CD14-positive monocyte (primary cell): ENCODE measurements at regions not wholly inside any gene's neighbourhood (a gene's known extent, or its start where the extent isn't known, plus 50 kb on each side); places are given as distances from the start of the nearest gene placed in this dataset.

Experiments used
- DNase-seq, 3 donors: peaks; one replicate each; pipeline ENCODE4 v3.0.0-alpha.2; 2011 to 2022
- H2AFZ ChIP-seq: 2 replicates; pipeline ENCODE4 v1.6.0; 2012; ENCODE audit warnings: mild to moderate bottlenecking, low read depth, low read length, inconsistent platforms; ENCODE audit not compliant: insufficient read depth, poor library complexity, severe bottlenecking
- H3K27ac ChIP-seq, 2 donors: 1 replicate in 1 of 2; 2 replicates in 1 of 2; pipeline ENCODE4 v1.5.1; 2012 to 2013; ENCODE audit warnings: low read length in 2 of 2, control low read depth in 1 of 2, inconsistent platforms in 1 of 2, low read depth in 1 of 2, mild to moderate bottlenecking in 1 of 2
- H3K27me3 ChIP-seq, 2 donors: one replicate each; pipeline versions ENCODE4 v1.6.0 to v1.6.1; 2011 to 2013; ENCODE audit warnings: low read length in 2 of 2; ENCODE audit not compliant: control insufficient read depth in 2 of 2, insufficient read depth in 2 of 2
- H3K36me3 ChIP-seq, 2 donors: replicated peaks in 1 of 2; 1 replicate in 1 of 2; 2 replicates in 1 of 2; pipeline versions ENCODE4 v1.5.1 to v1.6.1; 2012 to 2013; ENCODE audit warnings: low read length in 2 of 2, control low read depth in 1 of 2, inconsistent platforms in 1 of 2, mild to moderate bottlenecking in 1 of 2; ENCODE audit not compliant: insufficient read depth in 2 of 2, control insufficient read depth in 1 of 2
- H3K4me1 ChIP-seq, 2 donors: 1 replicate in 1 of 2; 2 replicates in 1 of 2; pipeline versions ENCODE4 v1.5.1 to v1.6.1; 2012 to 2013; ENCODE audit warnings: low read length in 2 of 2, control low read depth in 1 of 2, inconsistent platforms in 1 of 2, mild to moderate bottlenecking in 1 of 2, moderate library complexity in 1 of 2; ENCODE audit not compliant: insufficient read depth in 2 of 2, control insufficient read depth in 1 of 2
- H3K4me2 ChIP-seq: replicated peaks from 2 replicates; pipeline ENCODE3; 2012; ENCODE audit warnings: low read length, moderate library complexity, mild to moderate bottlenecking; ENCODE audit not compliant: poor library complexity, severe bottlenecking; ENCODE audit errors: extremely low read depth
- H3K4me3 ChIP-seq, 3 experiments: fragments of 200-600 bp in 1 of 3; sonication (generic) in 1 of 3; replicated peaks in 1 of 3; 1 replicate in 2 of 3; 2 replicates in 1 of 3; pipeline ENCODE4 v1.5.1; 2011 to 2013; ENCODE audit warnings: low read length in 3 of 3, mild to moderate bottlenecking in 3 of 3, control low read depth in 2 of 3, low read depth in 2 of 3, inconsistent platforms in 1 of 3, moderate library complexity in 1 of 3
- H3K79me2 ChIP-seq: 2 replicates; pipeline ENCODE4 v1.6.0; 2012; ENCODE audit warnings: mild to moderate bottlenecking, control low read depth, inconsistent platforms, low read length, moderate library complexity; ENCODE audit not compliant: insufficient read depth
- H3K9ac ChIP-seq: 2 replicates; pipeline ENCODE4 v1.6.0; 2017; ENCODE audit warnings: low read length, mild to moderate bottlenecking; ENCODE audit not compliant: insufficient read depth, poor library complexity, severe bottlenecking
- H3K9me3 ChIP-seq, 2 donors: replicated peaks in 1 of 2; 1 replicate in 1 of 2; 2 replicates in 1 of 2; pipeline versions ENCODE4 v1.5.1 to v1.6.1; 2012 to 2013; ENCODE audit warnings: low read length in 2 of 2, control low read depth in 1 of 2; ENCODE audit not compliant: control insufficient read depth in 1 of 2, insufficient read depth in 1 of 2
- H4K20me1 ChIP-seq: 2 replicates; pipeline ENCODE4 v1.6.0; 2012; ENCODE audit warnings: mild to moderate bottlenecking, low read length, control low read depth, moderate library complexity; ENCODE audit not compliant: insufficient read depth
- H3K27ac Mint-ChIP-seq, 7 donors: one replicate each; pipeline ENCODE4 v1.8.0; 2020; ENCODE audit warnings: mild to moderate bottlenecking in 7 of 7, mixed read lengths in 7 of 7, moderate library complexity in 6 of 7, inconsistent platforms in 2 of 7
- H3K27me3 Mint-ChIP-seq, 3 donors: one replicate each; pipeline ENCODE4 v1.8.0; 2021 to 2022; ENCODE audit warnings: low read depth in 3 of 3, mild to moderate bottlenecking in 3 of 3, mixed read lengths in 3 of 3, moderate library complexity in 3 of 3, inconsistent platforms in 1 of 3
- H3K36me3 Mint-ChIP-seq, 2 donors: one replicate each; pipeline ENCODE4 v1.8.0; 2020; ENCODE audit warnings: mixed read lengths in 2 of 2, inconsistent platforms in 1 of 2, mild to moderate bottlenecking in 1 of 2
- H3K4me1 Mint-ChIP-seq: one replicate; pipeline ENCODE4 v1.8.0; 2020; ENCODE audit warnings: mild to moderate bottlenecking, mixed read lengths
- H3K4me3 Mint-ChIP-seq, 2 donors: one replicate each; pipeline ENCODE4 v1.8.0; 2020; ENCODE audit warnings: mild to moderate bottlenecking in 2 of 2, mixed read lengths in 2 of 2, moderate library complexity in 1 of 2
- H3K9me3 Mint-ChIP-seq, 7 donors: one replicate each; pipeline ENCODE4 v1.8.0; 2020 to 2022; ENCODE audit warnings: mixed read lengths in 7 of 7, mild to moderate bottlenecking in 6 of 7, moderate library complexity in 6 of 7, inconsistent platforms in 2 of 7
- whole genome bisulfite sequencing: methylation state at CpG from one replicate; pipeline ENCODE4 v1.1.5; 2013; ENCODE audit warnings: missing lambda C conversion rate; ENCODE audit not compliant: insufficient coverage; 5-methylcytosine and 5-hydroxymethylcytosine counted together
- intact Hi-C, 2 donors: fragments of 100-400 bp; cut with micrococcal nuclease; formaldehyde crosslinking; loops; one replicate each; pipeline versions ENCODE4 v1.15.0 to v1.15.1; 2023
- TF ChIP-seq, protein P1 (sequence below): fragments of 200-600 bp; IDR thresholded peaks from one replicate; pipeline ENCODE4 v1.8.0; 2022; ENCODE audit warnings: antibody characterized with exemption, mild to moderate bottlenecking

DNA sequence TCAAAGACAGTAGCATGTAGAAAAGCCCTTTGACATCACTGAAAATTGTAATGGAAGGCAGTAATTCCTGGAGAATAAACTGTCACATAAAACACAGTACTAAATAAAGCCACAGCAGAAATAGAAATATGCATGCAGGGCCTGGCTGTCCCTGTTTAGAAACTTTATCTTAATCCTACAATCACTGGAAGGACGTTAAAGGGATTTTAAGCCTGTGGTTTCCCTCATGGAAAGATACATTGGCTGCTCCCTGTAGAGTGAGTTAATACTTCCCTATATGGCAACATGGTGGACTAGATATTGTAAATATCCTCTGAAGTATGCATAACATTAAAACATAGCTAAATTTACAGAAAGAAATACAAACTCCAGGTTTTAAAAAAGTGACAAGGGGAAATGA is 1334.9 kb upstream of the CELF2 start:
- peaks cover 0 to 19% (median 7%) of the 10 kb centered on the region in 7 donors for H3K9me3 Mint-ChIP-seq
- Histone ChIP-seq H3K4me3 (no peak overlapping the region), H3K36me3 (no peaks in the 10 kb centered on the region), H3K9me3 (peaks cover 5 to 8% of the 10 kb centered on the region in 2 donors), H3K79me2 (no peaks in the 10 kb centered on the region), H4K20me1 (no peaks in the 10 kb centered on the region), H3K4me1 (no peaks in the 10 kb centered on the region), H3K27me3 (no peaks in the 10 kb centered on the region), H3K27ac (no peak overlapping the region), H3K9ac (no peak overlapping the region), H2AFZ (no peak overlapping the region), H3K4me2 (no peak overlapping the region)
- no peaks in the 10 kb centered on the region for H3K27me3 Mint-ChIP-seq
- DNase-seq = no peak
- no peaks in the 10 kb centered on the region for H3K36me3 Mint-ChIP-seq
- H3K27ac Mint-ChIP-seq = no peak overlapping the region
- TF ChIP-seq, protein P1, sequence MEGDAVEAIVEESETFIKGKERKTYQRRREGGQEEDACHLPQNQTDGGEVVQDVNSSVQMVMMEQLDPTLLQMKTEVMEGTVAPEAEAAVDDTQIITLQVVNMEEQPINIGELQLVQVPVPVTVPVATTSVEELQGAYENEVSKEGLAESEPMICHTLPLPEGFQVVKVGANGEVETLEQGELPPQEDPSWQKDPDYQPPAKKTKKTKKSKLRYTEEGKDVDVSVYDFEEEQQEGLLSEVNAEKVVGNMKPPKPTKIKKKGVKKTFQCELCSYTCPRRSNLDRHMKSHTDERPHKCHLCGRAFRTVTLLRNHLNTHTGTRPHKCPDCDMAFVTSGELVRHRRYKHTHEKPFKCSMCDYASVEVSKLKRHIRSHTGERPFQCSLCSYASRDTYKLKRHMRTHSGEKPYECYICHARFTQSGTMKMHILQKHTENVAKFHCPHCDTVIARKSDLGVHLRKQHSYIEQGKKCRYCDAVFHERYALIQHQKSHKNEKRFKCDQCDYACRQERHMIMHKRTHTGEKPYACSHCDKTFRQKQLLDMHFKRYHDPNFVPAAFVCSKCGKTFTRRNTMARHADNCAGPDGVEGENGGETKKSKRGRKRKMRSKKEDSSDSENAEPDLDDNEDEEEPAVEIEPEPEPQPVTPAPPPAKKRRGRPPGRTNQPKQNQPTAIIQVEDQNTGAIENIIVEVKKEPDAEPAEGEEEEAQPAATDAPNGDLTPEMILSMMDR = no peak
- no CpG with 5 or more reads among the region's 1 CpG for WGBS
- H3K4me1 Mint-ChIP-seq = no peaks in the 10 kb centered on the region
- H3K4me3 Mint-ChIP-seq = no peak overlapping the region
- intact Hi-C loops = no loop called here

- Histone ChIP-seq H4K20me1 (no peaks in the 10 kb centered on the region), H3K9me3 (peaks cover 5 to 8% of the 10 kb centered on the region in 2 donors), H3K4me2 (no peak overlapping the region), H3K27ac (no peak overlapping the region), H3K27me3 (no peaks in the 10 kb centered on the region), H3K4me3 (no peak overlapping the region), H3K79me2 (no peaks in the 10 kb centered on the region), H3K9ac (no peak overlapping the region), H3K4me1 (no peaks in the 10 kb centered on the region), H2AFZ (no peak overlapping the region), H3K36me3 (no peaks in the 10 kb centered on the region)
- Mint-ChIP-seq H3K27me3 (no peaks in the 10 kb centered on the region), H3K4me1 (no peaks in the 10 kb centered on the region), H3K36me3 (no peaks in the 10 kb centered on the region), H3K4me3 (no peak overlapping the region), H3K9me3 (peaks cover 0 to 16% (median 7%) of the 10 kb centered on the region in 7 donors), H3K27ac (no peak overlapping the region)
- intact Hi-C loops = no loop called here
- TF ChIP-seq, protein P1 = no peak
- no CpG with 5 or more reads among the region's 1 CpG for WGBS
- no peak for DNase-seq
Observed at GRCh38 chr10:9684186-9684585, 1333.5 kb upstream of the CELF2 start.
